Activated naive CD8-positive, alpha-beta T cell treated with anti-CD3 and anti-CD28 coated beads, Interleukin-2, amount 50 U/mL, for 24 hours (primary cell): ENCODE measurements at regions not wholly inside any gene's neighbourhood (a gene's known extent, or its start where the extent isn't known, plus 50 kb on each side); places are given as distances from the start of the nearest gene placed in this dataset.

ENCODE experiments used
- ATAC-seq: fragments of 150-1000 bp; cut with Tn5 transposase; one replicate; pipeline ENCODE4 v1.10.0; 2021
- DNase-seq: peaks from one replicate; pipeline ENCODE4 v3.0.0; 2021
- H3K27ac Mint-ChIP-seq: one replicate; pipeline ENCODE4 v1.8.0; 2021; ENCODE audit warnings: mild to moderate bottlenecking, mixed read lengths
- H3K27me3 Mint-ChIP-seq: one replicate; pipeline ENCODE4 v1.8.0; 2021; ENCODE audit warnings: mixed read lengths
- H3K36me3 Mint-ChIP-seq: one replicate; pipeline ENCODE4 v1.8.0; 2021; ENCODE audit warnings: low read depth, mixed read lengths
- H3K4me1 Mint-ChIP-seq: one replicate; pipeline ENCODE4 v1.8.0; 2021; ENCODE audit warnings: mixed read lengths
- H3K4me3 Mint-ChIP-seq: one replicate; pipeline ENCODE4 v1.8.0; 2021; ENCODE audit warnings: mild to moderate bottlenecking, moderate library complexity, mixed read lengths
- H3K9me3 Mint-ChIP-seq: one replicate; pipeline ENCODE4 v1.8.0; 2021; ENCODE audit warnings: mixed read lengths

GRCh38 chr16:60902114-60902513, 1134.1 kb downstream of the CDH8 start:
- Mint-ChIP-seq H3K4me3 (no peak overlapping the region), H3K36me3 (no peaks in the 10 kb centered on the region), H3K27ac (no peak overlapping the region), H3K4me1 (no peaks in the 10 kb centered on the region), H3K27me3 (no peaks in the 10 kb centered on the region), H3K9me3 (peaks cover 18% of the 10 kb centered on the region)
- no peak for ATAC-seq
- DNase-seq = no peak

GRCh38 chr16:60882816-60883215, 1153.4 kb downstream of the CDH8 start:
- Mint-ChIP-seq H3K4me3 (no peak overlapping the region), H3K27ac (no peak overlapping the region), H3K9me3 (peaks cover 17% of the 10 kb centered on the region), H3K36me3 (no peaks in the 10 kb centered on the region), H3K27me3 (no peaks in the 10 kb centered on the region), H3K4me1 (no peaks in the 10 kb centered on the region)
- DNase-seq (no peak), ATAC-seq (no peak)

- Mint-ChIP-seq H3K9me3 (peaks cover 12% of the 10 kb centered on the region), H3K36me3 (no peaks in the 10 kb centered on the region), H3K27me3 (no peaks in the 10 kb centered on the region), H3K27ac (no peak overlapping the region), H3K4me3 (no peak overlapping the region), H3K4me1 (no peaks in the 10 kb centered on the region)
- DNase-seq (no peak), ATAC-seq (no peak)
Measured at GRCh38 chr16:60852635-60853034, 1183.6 kb downstream of the CDH8 start.

GRCh38 chr16:60821661-60822060, 1214.6 kb downstream of the CDH8 start:
- no peak for ATAC-seq
- no peak for DNase-seq
- Mint-ChIP-seq H3K9me3 (peaks cover 20% of the 10 kb centered on the region), H3K27ac (no peak overlapping the region), H3K4me3 (no peak overlapping the region), H3K27me3 (no peaks in the 10 kb centered on the region), H3K4me1 (no peaks in the 10 kb centered on the region), H3K36me3 (no peaks in the 10 kb centered on the region)

- Mint-ChIP-seq H3K27ac (no peak overlapping the region), H3K4me1 (no peaks in the 10 kb centered on the region), H3K9me3 (peaks cover 22% of the 10 kb centered on the region), H3K4me3 (no peak overlapping the region), H3K36me3 (no peaks in the 10 kb centered on the region), H3K27me3 (no peaks in the 10 kb centered on the region)
- no peak for ATAC-seq
- DNase-seq = no peak
Measured at GRCh38 chr16:60820361-60820760, 1215.9 kb downstream of the CDH8 start.

- no peaks in the 10 kb centered on the region for H3K36me3 Mint-ChIP-seq
- ATAC-seq (no peak), DNase-seq (no peak)
- H3K4me3 Mint-ChIP-seq = no peak overlapping the region
- no peaks in the 10 kb centered on the region for H3K27me3 Mint-ChIP-seq
- H3K4me1 Mint-ChIP-seq = no peaks in the 10 kb centered on the region
- peaks cover 15% of the 10 kb centered on the region for H3K9me3 Mint-ChIP-seq
- H3K27ac Mint-ChIP-seq = no peak overlapping the region
Measured at GRCh38 chr16:60818465-60818864, 1217.8 kb downstream of the CDH8 start.

- Mint-ChIP-seq H3K36me3 (no peaks in the 10 kb centered on the region), H3K4me3 (no peak overlapping the region), H3K27ac (no peak overlapping the region), H3K9me3 (peaks cover 17% of the 10 kb centered on the region), H3K4me1 (no peaks in the 10 kb centered on the region), H3K27me3 (no peaks in the 10 kb centered on the region)
- no peak for ATAC-seq
- DNase-seq = no peak
Measured at GRCh38 chr16:60816461-60816860, 1219.8 kb downstream of the CDH8 start.

GRCh38 chr16:60815865-60816264, 1220.4 kb downstream of the CDH8 start:
- Mint-ChIP-seq H3K27ac (no peak overlapping the region), H3K27me3 (no peaks in the 10 kb centered on the region), H3K4me1 (no peaks in the 10 kb centered on the region), H3K36me3 (no peaks in the 10 kb centered on the region), H3K4me3 (no peak overlapping the region), H3K9me3 (peaks cover 17% of the 10 kb centered on the region)
- no peak for ATAC-seq
- DNase-seq = no peak

- H3K4me1 Mint-ChIP-seq = no peaks in the 10 kb centered on the region
- no peak overlapping the region for H3K4me3 Mint-ChIP-seq
- ATAC-seq (no peak), DNase-seq (no peak)
- no peak overlapping the region for H3K27ac Mint-ChIP-seq
- no peaks in the 10 kb centered on the region for H3K36me3 Mint-ChIP-seq
- H3K27me3 Mint-ChIP-seq = no peaks in the 10 kb centered on the region
- H3K9me3 Mint-ChIP-seq = peaks cover 11% of the 10 kb centered on the region
Measured at GRCh38 chr16:60815033-60815432, 1221.2 kb downstream of the CDH8 start.

- H3K36me3 Mint-ChIP-seq = no peaks in the 10 kb centered on the region
- no peak overlapping the region for H3K4me3 Mint-ChIP-seq
- no peak for ATAC-seq
- H3K27me3 Mint-ChIP-seq = no peaks in the 10 kb centered on the region
- peaks cover 17% of the 10 kb centered on the region for H3K9me3 Mint-ChIP-seq
- DNase-seq = no peak
- no peaks in the 10 kb centered on the region for H3K4me1 Mint-ChIP-seq
- no peak overlapping the region for H3K27ac Mint-ChIP-seq
Measured at GRCh38 chr16:60811657-60812056, 1224.6 kb downstream of the CDH8 start.

- Mint-ChIP-seq H3K27me3 (no peaks in the 10 kb centered on the region), H3K4me1 (no peaks in the 10 kb centered on the region), H3K27ac (no peak overlapping the region), H3K36me3 (no peaks in the 10 kb centered on the region), H3K9me3 (peaks cover 15% of the 10 kb centered on the region), H3K4me3 (no peak overlapping the region)
- no peak for DNase-seq
- no peak for ATAC-seq
Measured at GRCh38 chr16:60811051-60811608, 1225.1 kb downstream of the CDH8 start.

GRCh38 chr16:60810250-60810649, 1226.0 kb downstream of the CDH8 start:
- H3K4me1 Mint-ChIP-seq = no peaks in the 10 kb centered on the region
- DNase-seq (no peak), ATAC-seq (no peak)
- H3K27ac Mint-ChIP-seq = no peak overlapping the region
- H3K4me3 Mint-ChIP-seq = no peak overlapping the region
- H3K9me3 Mint-ChIP-seq = peaks cover 17% of the 10 kb centered on the region
- no peaks in the 10 kb centered on the region for H3K27me3 Mint-ChIP-seq
- H3K36me3 Mint-ChIP-seq = no peaks in the 10 kb centered on the region

GRCh38 chr16:60792437-60792836, 1243.8 kb downstream of the CDH8 start:
- Mint-ChIP-seq H3K27ac (no peak overlapping the region), H3K4me3 (no peak overlapping the region), H3K27me3 (no peaks in the 10 kb centered on the region), H3K4me1 (no peaks in the 10 kb centered on the region), H3K36me3 (no peaks in the 10 kb centered on the region), H3K9me3 (peaks cover 12% of the 10 kb centered on the region)
- ATAC-seq (no peak), DNase-seq (no peak)

- no peak overlapping the region for H3K27ac Mint-ChIP-seq
- peaks cover 5% of the 10 kb centered on the region for H3K9me3 Mint-ChIP-seq
- no peak for DNase-seq
- no peak for ATAC-seq
- H3K4me3 Mint-ChIP-seq = no peak overlapping the region
- no peaks in the 10 kb centered on the region for H3K27me3 Mint-ChIP-seq
- H3K36me3 Mint-ChIP-seq = no peaks in the 10 kb centered on the region
- no peaks in the 10 kb centered on the region for H3K4me1 Mint-ChIP-seq
Measured at GRCh38 chr16:60788631-60789030, 1247.6 kb downstream of the CDH8 start.

- DNase-seq (no peak), ATAC-seq (no peak)
- Mint-ChIP-seq H3K36me3 (peaks cover 2% of the 10 kb centered on the region), H3K4me3 (no peak overlapping the region), H3K4me1 (no peaks in the 10 kb centered on the region), H3K27me3 (no peaks in the 10 kb centered on the region), H3K9me3 (peaks cover 30% of the 10 kb centered on the region), H3K27ac (no peak overlapping the region)
Measured at GRCh38 chr16:60776281-60776680, 1260.0 kb downstream of the CDH8 start.

GRCh38 chr16:60771138-60771537, 1265.1 kb downstream of the CDH8 start:
- Mint-ChIP-seq H3K4me1 (no peaks in the 10 kb centered on the region), H3K27ac (no peak overlapping the region), H3K36me3 (peaks cover 2% of the 10 kb centered on the region), H3K4me3 (no peak overlapping the region), H3K9me3 (peaks cover 43% of the 10 kb centered on the region), H3K27me3 (no peaks in the 10 kb centered on the region)
- ATAC-seq (no peak), DNase-seq (no peak)
